ENCODE measurements at regions not wholly inside any gene's neighbourhood (a gene's known extent, or its start where the extent isn't known, plus 50 kb on each side); places are given as distances from the start of the nearest gene placed in this dataset.

- DNase-seq: no peak
Observed at GRCh38 chr20:57867807-57868206, 158.0 kb upstream of the PMEPA1 start.

DNA sequence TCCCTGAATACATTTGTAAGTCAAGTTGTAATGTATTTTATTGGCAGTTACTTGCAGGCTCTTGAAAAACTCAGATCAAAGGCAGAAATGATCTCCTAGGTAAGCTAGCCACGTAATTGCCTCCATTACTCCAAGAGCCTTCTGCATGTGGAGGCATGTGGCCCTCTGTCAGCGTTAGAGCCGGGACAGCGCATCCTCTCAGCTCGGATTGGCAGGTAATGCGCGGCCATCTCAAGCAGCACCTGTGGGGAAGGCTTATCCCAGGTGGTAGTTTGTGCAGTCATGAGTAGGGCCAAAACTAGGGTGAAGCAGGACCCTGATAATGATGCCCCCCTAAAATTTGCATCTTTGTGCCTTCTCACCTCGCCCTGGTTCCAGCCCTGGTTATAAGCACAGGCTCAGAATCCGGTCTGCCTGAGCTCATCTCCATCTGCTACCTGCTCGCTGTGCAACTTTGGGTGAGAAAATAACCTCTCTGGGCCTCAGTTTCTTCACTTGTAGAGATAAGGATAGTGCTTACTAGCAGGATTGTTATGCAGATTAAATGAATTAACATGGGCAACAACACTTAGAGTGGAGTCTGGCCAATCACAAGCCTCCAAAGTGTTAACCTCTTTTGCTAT lies 157.5 kb upstream of the PMEPA1 start:
- no peak for DNase-seq

- DNase-seq: no peak
Observed at GRCh38 chr20:57866250-57867106, 156.7 kb upstream of the PMEPA1 start.

- DNase-seq: no peak
Observed at GRCh38 chr20:57865266-57865665, 155.5 kb upstream of the PMEPA1 start.

GRCh38 chr20:57860576-57860975 lies 150.8 kb upstream of the PMEPA1 start:
- DNase-seq: no peak

DNA sequence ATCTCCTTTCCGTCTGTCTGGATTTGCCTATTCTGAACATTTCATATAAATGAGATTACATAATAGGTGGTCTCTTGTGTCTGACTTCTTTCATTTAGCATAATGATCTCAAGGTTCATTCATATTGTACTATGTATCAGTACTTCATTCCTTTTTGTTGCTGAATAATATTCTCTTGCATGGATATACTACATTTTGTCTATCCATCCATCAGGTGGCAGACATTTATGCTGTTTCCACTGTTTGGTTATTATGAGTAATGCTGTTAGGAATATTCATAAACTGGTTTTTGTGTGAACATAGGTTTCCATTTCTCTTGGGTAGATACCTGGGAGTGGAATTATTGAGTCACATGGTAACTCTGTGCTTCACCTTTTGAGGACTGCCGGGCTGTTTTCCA lies 148.2 kb upstream of the PMEPA1 start:
- DNase-seq: no peak

DNA sequence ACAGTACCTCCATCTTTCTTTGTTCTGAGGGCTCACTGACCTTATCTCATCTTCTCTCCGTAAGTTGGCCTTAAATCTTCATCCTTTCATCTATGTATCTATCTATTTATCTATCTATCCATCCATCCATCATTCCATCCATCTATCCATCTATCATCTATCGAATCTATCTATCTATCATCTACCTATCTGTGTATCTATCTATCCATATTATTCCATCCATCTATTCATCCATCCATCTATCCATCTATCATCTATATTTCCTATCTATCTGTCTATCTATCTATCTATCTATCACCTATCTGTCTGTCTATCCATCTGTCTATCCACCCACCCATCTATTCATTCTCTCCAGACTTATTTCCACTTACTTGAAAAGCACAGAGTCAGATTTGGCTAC lies 147.3 kb upstream of the PMEPA1 start:
- no peak for DNase-seq

- DNase-seq: no peak
Observed at GRCh38 chr20:57856658-57857057, 146.8 kb upstream of the PMEPA1 start.

DNA sequence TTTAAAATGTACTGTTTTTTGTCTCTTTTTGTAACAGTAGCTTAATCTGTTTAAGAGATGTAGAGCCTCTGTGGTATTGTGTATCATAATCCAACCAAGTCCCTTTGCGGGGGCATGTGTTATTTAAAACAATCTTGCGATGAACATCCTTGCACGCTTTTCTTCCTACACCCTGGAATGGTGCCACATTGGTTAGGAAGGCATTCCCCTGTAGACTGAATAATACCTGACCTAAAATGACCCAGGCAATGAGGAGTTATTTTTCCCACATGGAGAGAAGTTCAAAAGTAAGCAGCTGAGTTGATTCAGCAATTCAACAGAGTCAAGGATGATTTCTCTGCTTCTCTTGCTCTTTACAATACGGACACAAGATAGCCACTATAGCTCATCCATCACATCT lies 142.0 kb upstream of the PMEPA1 start:
- DNase-seq: no peak

DNA sequence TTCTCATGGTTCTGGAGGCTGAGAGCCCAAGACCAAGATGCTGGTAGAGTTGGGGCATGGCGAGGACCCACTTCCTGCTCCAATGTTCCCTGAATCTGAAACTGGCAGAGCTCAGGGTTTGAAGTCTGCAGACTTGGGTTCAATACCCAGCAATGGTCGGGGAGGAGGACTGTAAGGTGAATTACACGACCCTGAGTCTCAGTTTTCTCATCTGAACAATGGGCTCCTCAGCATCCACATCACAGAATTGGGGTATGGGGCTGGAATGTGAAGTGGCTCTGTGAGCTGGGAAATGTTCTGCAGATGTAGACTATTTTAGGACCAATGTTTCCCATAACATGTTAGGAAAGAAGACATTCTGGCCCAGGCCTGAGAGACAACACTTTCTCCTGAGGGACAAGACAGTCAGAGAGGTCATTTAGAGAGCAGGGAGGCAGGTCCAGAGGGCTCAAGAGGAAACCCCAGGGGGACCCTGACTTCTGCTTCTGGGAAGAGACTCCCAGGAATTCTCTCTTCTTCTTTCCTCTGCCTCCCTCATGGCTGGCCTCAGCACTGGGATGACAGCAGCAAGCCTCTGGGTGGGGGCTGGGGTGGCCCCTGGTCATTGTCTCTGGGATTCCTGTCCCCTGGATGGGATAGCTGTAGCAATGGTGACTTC lies 141.3 kb upstream of the PMEPA1 start:
- DNase-seq: no peak

DNA sequence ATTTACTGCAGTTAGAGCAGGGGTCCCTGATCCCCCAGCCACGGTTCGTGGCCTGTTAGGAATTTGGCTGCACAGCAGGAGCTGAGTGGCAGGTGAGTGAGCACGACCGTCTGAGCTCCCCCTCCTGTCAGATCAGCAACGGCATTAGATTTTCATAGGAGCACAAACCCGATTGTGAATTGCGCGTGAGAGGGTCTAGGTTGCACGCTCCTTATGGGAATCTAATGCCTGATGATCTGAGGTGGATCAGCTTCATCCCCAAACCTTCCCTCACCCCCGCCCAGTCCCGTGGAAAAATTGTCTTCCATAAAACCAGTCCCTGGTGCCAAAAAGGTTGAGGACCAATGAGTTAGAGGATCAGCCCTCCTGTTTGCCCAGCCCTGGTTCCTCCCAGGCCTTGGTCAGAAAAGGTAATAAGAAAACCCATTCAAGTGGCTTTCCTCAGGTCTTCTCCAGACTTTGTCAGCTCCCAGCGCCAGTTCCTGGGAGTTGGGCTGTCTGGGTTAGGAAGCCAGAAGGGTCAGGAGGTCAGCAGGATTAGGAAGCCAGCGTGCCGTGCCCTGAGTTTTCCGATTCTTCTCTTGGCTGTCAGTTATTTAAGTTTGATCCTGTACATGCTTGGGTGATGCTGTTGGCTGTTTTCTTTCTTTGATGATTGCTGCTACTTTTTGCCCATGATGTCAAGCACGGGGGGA lies 139.9 kb upstream of the PMEPA1 start:
- no peak for DNase-seq

- DNase-seq: no peak
Observed at GRCh38 chr20:57849121-57849520, 139.3 kb upstream of the PMEPA1 start.

GRCh38 chr20:57848282-57848681 lies 138.5 kb upstream of the PMEPA1 start:
- DNase-seq: no peak

DNA sequence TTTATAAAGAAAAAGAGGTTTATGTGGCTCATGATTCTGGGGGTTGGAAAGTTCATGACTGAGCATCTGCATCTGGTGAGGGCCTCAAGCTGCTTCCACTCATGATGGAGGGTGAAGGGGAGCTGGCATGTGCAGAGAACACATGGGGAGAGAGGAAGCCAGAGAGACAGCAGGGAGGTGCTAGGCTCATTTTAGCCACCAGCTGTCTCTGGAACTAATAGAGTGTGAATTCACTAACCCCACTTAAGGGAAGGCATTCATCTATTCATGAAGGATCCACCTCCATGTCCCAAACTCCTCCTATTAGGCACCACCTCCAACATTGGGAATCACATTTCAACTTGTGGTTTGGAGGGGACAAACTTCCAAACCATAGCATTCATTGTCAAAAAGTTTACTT lies 137.3 kb upstream of the PMEPA1 start:
- no peak for DNase-seq

GRCh38 chr20:57844626-57845596 lies 135.1 kb upstream of the PMEPA1 start:
- no peak for DNase-seq

DNA sequence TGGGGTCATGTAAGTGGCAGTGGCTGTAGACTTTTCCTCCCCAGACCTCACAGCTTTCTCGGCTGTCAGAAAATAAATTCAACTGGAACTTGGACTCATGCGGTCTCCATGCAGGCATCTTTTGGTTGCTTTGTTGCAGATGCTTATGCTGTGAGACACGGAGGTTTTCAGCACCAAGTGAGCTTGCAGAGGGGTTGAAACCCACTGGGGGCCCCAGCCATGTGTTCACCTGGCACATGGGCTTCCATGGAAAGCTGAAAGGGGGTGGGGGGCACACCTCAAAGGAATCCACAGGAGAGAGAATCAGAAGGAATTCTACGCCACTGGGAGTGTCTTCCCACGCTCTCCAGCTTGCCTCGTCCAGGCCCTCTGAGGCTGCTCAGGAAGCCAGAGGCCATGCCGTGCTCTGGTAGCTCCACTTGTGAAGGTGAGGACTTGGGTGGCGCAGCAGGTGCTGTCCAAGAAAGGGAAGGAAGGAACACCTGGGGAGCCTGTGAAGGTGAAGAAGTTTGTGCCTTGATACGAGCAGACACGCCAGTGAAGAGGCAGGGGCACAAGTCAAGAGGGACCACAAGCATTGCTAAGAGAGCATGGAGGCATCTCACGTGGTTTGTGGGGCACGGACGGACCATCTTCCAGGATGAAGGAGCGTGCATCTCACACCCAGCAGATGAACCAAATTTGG lies 134.3 kb upstream of the PMEPA1 start:
- DNase-seq: no peak

GRCh38 chr20:57842720-57843119 lies 132.9 kb upstream of the PMEPA1 start:
- no peak for DNase-seq

GRCh38 chr20:57841297-57841866 lies 131.6 kb upstream of the PMEPA1 start:
- DNase-seq: no peak

GRCh38 chr20:57840504-57841296 lies 130.9 kb upstream of the PMEPA1 start:
- no peak for DNase-seq

DNA sequence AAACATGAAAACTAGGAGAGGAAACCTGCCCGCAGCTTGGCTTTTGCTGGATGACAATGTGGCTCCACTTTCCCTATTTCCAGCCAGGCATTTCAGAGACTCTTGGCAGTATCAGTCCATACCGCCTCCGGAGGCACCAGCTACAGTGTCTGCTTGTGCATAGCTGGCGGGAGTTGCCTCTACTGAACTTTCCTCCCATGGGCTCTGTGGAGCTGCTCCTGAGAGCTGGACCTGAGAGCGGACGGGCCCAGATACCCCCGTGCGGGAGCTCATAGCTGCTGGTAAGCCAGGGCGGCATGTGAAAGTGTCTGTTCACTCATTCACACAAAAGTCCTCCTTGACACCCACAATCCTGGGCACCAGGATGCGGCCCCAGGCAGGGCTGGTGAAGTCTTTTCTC lies 130.3 kb upstream of the PMEPA1 start:
- DNase-seq: no peak

All from SHP77 treated with DMSO at 0.1 percent for 48 hours (cell line).